Endothelial cell of umbilical vein (primary cell): ENCODE measurements at regions not wholly inside any gene's neighbourhood (a gene's known extent, or its start where the extent isn't known, plus 50 kb on each side); places are given as distances from the start of the nearest gene placed in this dataset.

Experiments
- BruUV-seq: library from RNA; stranded (reverse); fragments of 400-500 nt; replicated peaks from 2 replicates; lab custom pipeline; 2021; lab: Mats Ljungman, UMichigan
- CTCF ChIA-PET: fragments of 300-600, 350-600 bp; sonication (Branson Sonifier 250); formaldehyde crosslinking; loops from one replicate; lab custom pipeline; 2021; ENCODE audit warnings: antibody characterized with exemption, inconsistent platforms; lab: Charles Lee
- POLR2A ChIA-PET: fragments of 300-600, 350-600 bp; sonication (Branson Sonifier 250); formaldehyde crosslinking; loops from one replicate; lab custom pipeline; 2021; ENCODE audit warnings: antibody characterized with exemption, inconsistent platforms; lab: Charles Lee
- DNase-seq: peaks from one replicate; pipeline ENCODE4 v3.0.0-alpha.2; 2011; ENCODE audit warnings: low read depth, low spot score
- FAIRE-seq: peaks from 2 replicates; lab custom pipeline; 2011; peaks lifted over from hg19 to GRCh38; lab: Jason Lieb, UNC
- H2AFZ ChIP-seq: 2 replicates; pipeline ENCODE4 v1.6.0; 2012; ENCODE audit warnings: low read depth, low read length, control low read depth, inconsistent platforms
- H3K27ac ChIP-seq: 2 replicates; pipeline ENCODE4 v1.5.1; 2011; ENCODE audit warnings: low read depth, mild to moderate bottlenecking, control low read depth, low read length, moderate library complexity; ENCODE audit not compliant: insufficient read depth
- H3K27me3 ChIP-seq, 2 experiments: 2 replicates each; pipeline versions ENCODE4 v1.6.0 to v1.6.1; 2011; ENCODE audit warnings: low read length in 2 of 2, mixed read lengths in 1 of 2; ENCODE audit not compliant: control insufficient read depth in 2 of 2, insufficient read depth in 2 of 2
- H3K36me3 ChIP-seq, 2 experiments: 2 replicates in 1 of 2; 3 replicates in 1 of 2; pipeline ENCODE4 v1.5.1; 2011; ENCODE audit warnings: low read length in 2 of 2, mild to moderate bottlenecking in 1 of 2, moderate library complexity in 1 of 2; ENCODE audit not compliant: control insufficient read depth in 2 of 2, insufficient read depth in 2 of 2; ENCODE audit errors: extremely low read depth in 1 of 2
- H3K4me1 ChIP-seq: 3 replicates; pipeline ENCODE4 v1.5.1; 2011; ENCODE audit warnings: mild to moderate bottlenecking, low read length; ENCODE audit not compliant: control insufficient read depth, insufficient read depth; ENCODE audit errors: extremely low read depth
- H3K4me2 ChIP-seq: 2 replicates; pipeline ENCODE4 v1.6.1; 2011; ENCODE audit warnings: low read length, control low read depth, mixed read lengths; ENCODE audit not compliant: insufficient read depth
- H3K4me3 ChIP-seq, 3 experiments: fragments of 200-600 bp in 1 of 3; sonication (generic), shearing (Covaris generic) in 1 of 3; replicated peaks in 1 of 3; 2 replicates each; pipeline ENCODE4 v1.5.1; 2011 to 2016; ENCODE audit warnings: control low read depth in 3 of 3, low read length in 3 of 3, mild to moderate bottlenecking in 2 of 3, inconsistent platforms in 1 of 3, low read depth in 1 of 3, moderate library complexity in 1 of 3; ENCODE audit not compliant: insufficient read depth in 1 of 3
- H3K79me2 ChIP-seq: 2 replicates; pipeline ENCODE4 v1.6.0; 2012; ENCODE audit warnings: low read length, inconsistent platforms; ENCODE audit not compliant: control insufficient read depth, insufficient read depth
- H3K9ac ChIP-seq: replicated peaks from 2 replicates; pipeline ENCODE3; 2011; ENCODE audit warnings: low read length, control low read depth; ENCODE audit not compliant: insufficient read depth; ENCODE audit errors: extremely low read depth
- H3K9me1 ChIP-seq: replicated peaks from 3 replicates; pipeline ENCODE4 v1.6.0; 2011; ENCODE audit warnings: mild to moderate bottlenecking, low read length; ENCODE audit not compliant: control insufficient read depth, insufficient read depth; ENCODE audit errors: extremely low read depth
- H3K9me3 ChIP-seq: replicated peaks from 2 replicates; pipeline ENCODE4 v1.5.1; 2012; ENCODE audit warnings: low read length, inconsistent platforms; ENCODE audit not compliant: control insufficient read depth, insufficient read depth
- H4K20me1 ChIP-seq: replicated peaks from 2 replicates; pipeline ENCODE3; 2011; ENCODE audit warnings: mild to moderate bottlenecking, low read length; ENCODE audit not compliant: control insufficient read depth, insufficient read depth; ENCODE audit errors: extremely low read depth
- CTCF ChIP-seq, 2 donors: IDR thresholded peaks; 1 replicate in 1 of 2; 2 replicates in 1 of 2; pipeline ENCODE4 v1.5.1; 2011; ENCODE audit warnings: low read length in 2 of 2, mild to moderate bottlenecking in 2 of 2, moderate library complexity in 2 of 2, control low read depth in 1 of 2, inconsistent platforms in 1 of 2, low read depth in 1 of 2; ENCODE audit not compliant: insufficient read depth in 1 of 2; ENCODE audit errors: extremely low read depth in 1 of 2
- EZH2 ChIP-seq: IDR thresholded peaks from 2 replicates; pipeline ENCODE4 v1.6.1; 2012; ENCODE audit warnings: borderline replicate concordance, low read depth, mild to moderate bottlenecking, moderate library complexity, low read length, inconsistent platforms; ENCODE audit not compliant: severe bottlenecking
- FOS ChIP-seq: IDR thresholded peaks from 2 replicates; pipeline ENCODE4 v1.6.1; 2011; ENCODE audit warnings: mild to moderate bottlenecking, low read length, moderate library complexity, borderline replicate concordance; ENCODE audit not compliant: insufficient read depth
- GATA2 ChIP-seq: IDR thresholded peaks from 2 replicates; pipeline ENCODE4 v1.7.0; 2011; ENCODE audit warnings: low read depth, mild to moderate bottlenecking, moderate library complexity, mixed read lengths, low read length; ENCODE audit not compliant: insufficient read length, insufficient read depth
- JUN ChIP-seq: IDR thresholded peaks from 2 replicates; pipeline ENCODE4 v1.6.1; 2011; ENCODE audit warnings: borderline replicate concordance, low read depth; ENCODE audit not compliant: insufficient read length, insufficient read depth
- MAX ChIP-seq: IDR thresholded peaks from 2 replicates; pipeline ENCODE4 v1.6.1; 2011; ENCODE audit not compliant: insufficient read depth, insufficient read length
- MYC ChIP-seq: IDR thresholded peaks from one replicate; pipeline ENCODE4 v1.6.1; 2011; ENCODE audit warnings: mild to moderate bottlenecking, low read depth, low read length
- POLR2A ChIP-seq: IDR thresholded peaks from 2 replicates; pipeline ENCODE4 v1.6.1; 2012; ENCODE audit warnings: low read depth, mild to moderate bottlenecking, control low read depth, low read length
- POLR2AphosphoS5 ChIP-seq: IDR thresholded peaks from 2 replicates; pipeline ENCODE4 v1.6.1; 2012; ENCODE audit warnings: low read depth, mild to moderate bottlenecking, control low read depth, low read length, moderate library complexity; ENCODE audit not compliant: insufficient read depth
- dilution Hi-C: fragments of 300-500 bp; cut with MboI; formaldehyde crosslinking; loops from one replicate; pipeline ENCODE4 v1.15.0; 2019; ENCODE audit warnings: low sequenced_read_pairs; ENCODE audit not compliant: extremely low pct_ligation_motif_present
- intact Hi-C: fragments of 100-400 bp; cut with micrococcal nuclease; formaldehyde crosslinking; loops from one replicate; pipeline ENCODE4 v1.10.0; 2022

- ChIA-PET CTCF (no interaction called here), POLR2A (no interaction called here)
- no TSS peak for BruUV-seq
- no peak for TF ChIP-seq GATA2
- no peak for TF ChIP-seq FOS
- no peak for TF ChIP-seq JUN
- TF ChIP-seq MAX, result no peak
- no peak for TF ChIP-seq CTCF (IDR thresholded peaks at IDR 0.05; ENCODE audit: extremely low read depth in 1 of 2, insufficient read depth in 1 of 2, low read depth in 1 of 2, low read length in 2 of 2)
- TF ChIP-seq EZH2, result no peak
- TF ChIP-seq POLR2A, result no peak
- TF ChIP-seq MYC, result no peak
- no peak for TF ChIP-seq POLR2AphosphoS5
- Histone ChIP-seq H3K9me3 (no peaks in the 10 kb centered on the region), H3K9me1 (no peaks in the 10 kb centered on the region), H3K4me2 (no peak overlapping the region), H3K79me2 (no peaks in the 10 kb centered on the region), H4K20me1 (no peaks in the 10 kb centered on the region), H3K27me3 (no peaks in the 10 kb centered on the region), H3K4me3 (no peak overlapping the region), H3K27ac (no peak overlapping the region), H3K4me1 (no peaks in the 10 kb centered on the region), H3K36me3 (no peaks in the 10 kb centered on the region), H3K9ac (no peak overlapping the region), H2AFZ (no peak overlapping the region)
- dilution Hi-C loops, result no loop called here
- intact Hi-C loops, result no loop called here
- DNase-seq, result no peak
- FAIRE-seq, result no peak
Observed at GRCh38 chr2:83481436-83481835, 977.6 kb downstream of the SUCLG1 start.
